Mesenchymal stem cell (in vitro differentiated cells and primary cell): ENCODE measurements at regions not wholly inside any gene's neighbourhood (a gene's known extent, or its start where the extent isn't known, plus 50 kb on each side); places are given as distances from the start of the nearest gene placed in this dataset.

Experiments
- DNase-seq: peaks from one replicate; pipeline ENCODE4 v3.0.0-alpha.2; 2013
- H2AFZ ChIP-seq: one replicate; pipeline ENCODE4 v1.6.1; 2013; ENCODE audit warnings: low read depth, mild to moderate bottlenecking, control low read depth, inconsistent platforms, low read length, moderate library complexity
- H2AK5ac ChIP-seq: 2 replicates; pipeline ENCODE4 v1.6.1; 2013; ENCODE audit warnings: low read length, moderate library complexity, mild to moderate bottlenecking, inconsistent platforms; ENCODE audit not compliant: severe bottlenecking
- H2BK120ac ChIP-seq: one replicate; pipeline ENCODE4 v1.6.1; 2013; ENCODE audit warnings: low read depth, mild to moderate bottlenecking, inconsistent platforms, low read length, moderate library complexity
- H2BK12ac ChIP-seq, 2 experiments: one replicate each; pipeline ENCODE4 v1.6.1; 2013; ENCODE audit warnings: inconsistent platforms in 2 of 2, low read length in 2 of 2, mild to moderate bottlenecking in 2 of 2, moderate library complexity in 2 of 2, control low read depth in 1 of 2
- H2BK15ac ChIP-seq: one replicate; pipeline ENCODE4 v1.6.1; 2013; ENCODE audit warnings: mild to moderate bottlenecking, low read depth, inconsistent platforms; ENCODE audit not compliant: poor library complexity, severe bottlenecking
- H2BK5ac ChIP-seq: 2 replicates; pipeline ENCODE4 v1.6.1; 2013; ENCODE audit warnings: low read depth, mild to moderate bottlenecking, low read length, control low read depth, inconsistent platforms; ENCODE audit not compliant: poor library complexity, severe bottlenecking
- H3K14ac ChIP-seq, 2 experiments: one replicate each; pipeline ENCODE4 v1.6.1; 2013; ENCODE audit warnings: inconsistent platforms in 2 of 2, low read length in 2 of 2, control low read depth in 1 of 2, mild to moderate bottlenecking in 1 of 2, moderate library complexity in 1 of 2
- H3K18ac ChIP-seq, 2 experiments: one replicate each; pipeline ENCODE4 v1.6.1; 2013; ENCODE audit warnings: inconsistent platforms in 2 of 2, low read length in 2 of 2, control low read depth in 1 of 2, low read depth in 1 of 2, mild to moderate bottlenecking in 1 of 2
- H3K23ac ChIP-seq, 2 experiments: one replicate each; pipeline ENCODE4 v1.6.1; 2013; ENCODE audit warnings: inconsistent platforms in 2 of 2, low read length in 2 of 2, mild to moderate bottlenecking in 2 of 2, moderate library complexity in 2 of 2, control low read depth in 1 of 2
- H3K27ac ChIP-seq: 2 replicates; pipeline ENCODE4 v1.5.1; 2013; ENCODE audit warnings: mild to moderate bottlenecking, moderate library complexity, low read length, control low read depth, inconsistent platforms; ENCODE audit not compliant: poor library complexity, severe bottlenecking
- H3K27me3 ChIP-seq, 2 experiments: 2 replicates each; pipeline versions ENCODE4 v1.6.1 to v1.7.0; 2013; ENCODE audit warnings: low read length in 2 of 2, mild to moderate bottlenecking in 2 of 2, moderate library complexity in 2 of 2, control low read depth in 1 of 2, inconsistent platforms in 1 of 2; ENCODE audit not compliant: control insufficient read depth in 1 of 2, insufficient read depth in 1 of 2
- H3K36me3 ChIP-seq, 2 experiments: 2 replicates each; pipeline versions ENCODE4 v1.6.1 to v1.7.0; 2013; ENCODE audit warnings: low read length in 2 of 2, control low read depth in 1 of 2, inconsistent platforms in 1 of 2, low read depth in 1 of 2, mild to moderate bottlenecking in 1 of 2; ENCODE audit not compliant: insufficient read depth in 2 of 2, control insufficient read depth in 1 of 2
- H3K4ac ChIP-seq, 2 experiments: one replicate each; pipeline ENCODE4 v1.6.1; 2013; ENCODE audit warnings: inconsistent platforms in 2 of 2, low read length in 2 of 2, mild to moderate bottlenecking in 2 of 2, moderate library complexity in 2 of 2, control low read depth in 1 of 2, low read depth in 1 of 2
- H3K4me1 ChIP-seq: 2 replicates; pipeline ENCODE4 v1.6.1; 2013; ENCODE audit warnings: low read depth, low read length, control low read depth; ENCODE audit not compliant: control insufficient read depth, insufficient read depth
- H3K4me2 ChIP-seq: 2 replicates; pipeline ENCODE4 v1.6.1; 2013; ENCODE audit warnings: low read length, mild to moderate bottlenecking, inconsistent platforms; ENCODE audit not compliant: poor library complexity, severe bottlenecking
- H3K4me3 ChIP-seq, 2 experiments: 2 replicates each; pipeline versions ENCODE4 v1.5.1 to v1.7.0; 2013; ENCODE audit warnings: low read length in 2 of 2, mild to moderate bottlenecking in 2 of 2, control low read depth in 1 of 2, low read depth in 1 of 2; ENCODE audit not compliant: insufficient read depth in 1 of 2
- H3K79me1 ChIP-seq: replicated peaks from 2 replicates; pipeline ENCODE4 v1.6.1; 2013; ENCODE audit warnings: mild to moderate bottlenecking, control low read depth, low read length, inconsistent platforms; ENCODE audit not compliant: poor library complexity, severe bottlenecking
- H3K9ac ChIP-seq: 2 replicates; pipeline ENCODE4 v1.7.0; 2013; ENCODE audit warnings: mild to moderate bottlenecking, low read length, moderate library complexity
- H3K9me3 ChIP-seq: 2 replicates; pipeline ENCODE4 v1.7.0; 2013; ENCODE audit warnings: mild to moderate bottlenecking, low read length; ENCODE audit not compliant: control insufficient read depth
- H4K8ac ChIP-seq: one replicate; pipeline ENCODE4 v1.6.1; 2013; ENCODE audit warnings: inconsistent platforms, mild to moderate bottlenecking, low read length, moderate library complexity
- H4K91ac ChIP-seq: one replicate; pipeline ENCODE4 v1.6.1; 2013; ENCODE audit warnings: mild to moderate bottlenecking, low read length, inconsistent platforms
- WGBS: methylation state at CpG from one replicate; pipeline ENCODE4 v1.1.7; 2013; ENCODE audit warnings: mixed read lengths; 5-methylcytosine and 5-hydroxymethylcytosine counted together

DNA sequence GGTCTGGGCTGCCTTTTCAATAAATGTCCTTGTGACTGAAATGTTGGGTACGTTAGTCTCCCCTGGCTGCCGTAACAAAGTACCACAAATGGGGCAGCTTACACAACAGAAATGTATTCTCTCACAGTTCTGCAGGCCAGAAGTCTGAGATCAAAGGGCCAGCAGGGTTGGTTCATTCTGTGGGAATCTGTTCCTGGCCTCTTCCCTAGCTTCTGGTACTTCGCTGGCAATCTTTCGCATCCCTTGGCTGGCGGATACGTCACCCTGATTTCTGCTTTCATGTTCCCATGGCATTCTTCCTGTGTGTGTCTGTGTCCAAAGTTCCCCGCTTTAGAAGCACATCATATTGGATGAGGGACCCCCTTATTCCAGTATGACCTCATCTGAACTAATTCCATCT, 95.8 kb upstream of the NCOR2 start:
- Histone ChIP-seq H3K4me3 (no peak overlapping the region), H3K18ac (no peak overlapping the region), H3K27ac (no peak overlapping the region), H4K8ac (no peak overlapping the region), H3K4me1 (peaks cover 16% of the 10 kb centered on the region), H2BK5ac (no peak overlapping the region), H3K9me3 (peaks cover 17% of the 10 kb centered on the region), H3K36me3 (no peaks in the 10 kb centered on the region), H3K4me2 (no peak overlapping the region), H2BK15ac (no peak overlapping the region), H3K23ac (no peak overlapping the region), H3K27me3 (no peaks in the 10 kb centered on the region), H3K4ac (no peak overlapping the region), H3K79me1 (no peaks in the 10 kb centered on the region), H2BK120ac (no peak overlapping the region), H2AK5ac (peak overlapping the region; percentile 40), H3K14ac (no peak overlapping the region), H3K9ac (no peak overlapping the region), H2AFZ (no peak overlapping the region), H4K91ac (no peak overlapping the region), H2BK12ac (no peak overlapping the region)
- DNase-seq, result no peak
- WGBS, result 96% methylated on average over 7 of the region's 7 CpGs

GRCh38 chr12:124661341-124661740, 93.9 kb upstream of the NCOR2 start:
- H2BK5ac ChIP-seq, result no peak overlapping the region
- no peaks in the 10 kb centered on the region for H3K27me3 ChIP-seq
- no peak overlapping the region for H2AK5ac ChIP-seq
- H3K14ac ChIP-seq, result no peak overlapping the region
- DNase-seq, result peak; percentile 35
- peak overlapping the region; percentile 11 for H2BK120ac ChIP-seq
- WGBS, result 57% methylated on average over 7 of the region's 7 CpGs
- H3K4ac ChIP-seq, result no peak overlapping the region
- no peaks in the 10 kb centered on the region for H3K36me3 ChIP-seq
- peaks cover 4% of the 10 kb centered on the region for H3K9me3 ChIP-seq
- H4K8ac ChIP-seq, result peak overlapping the region; percentile 45
- H3K27ac ChIP-seq, result peak overlapping the region; percentile 22
- H3K9ac ChIP-seq, result no peak overlapping the region
- peak overlapping the region; percentile 53 for H4K91ac ChIP-seq
- H2AFZ ChIP-seq, result no peak overlapping the region
- no peak overlapping the region for H2BK12ac ChIP-seq
- H3K4me2 ChIP-seq, result no peak overlapping the region
- H3K79me1 ChIP-seq, result no peaks in the 10 kb centered on the region
- peak overlapping the region; percentile 38 for H2BK15ac ChIP-seq
- H3K18ac ChIP-seq, result no peak overlapping the region
- peaks cover 21% of the 10 kb centered on the region for H3K4me1 ChIP-seq
- H3K23ac ChIP-seq, result no peak overlapping the region
- H3K4me3 ChIP-seq, result no peak overlapping the region

DNA sequence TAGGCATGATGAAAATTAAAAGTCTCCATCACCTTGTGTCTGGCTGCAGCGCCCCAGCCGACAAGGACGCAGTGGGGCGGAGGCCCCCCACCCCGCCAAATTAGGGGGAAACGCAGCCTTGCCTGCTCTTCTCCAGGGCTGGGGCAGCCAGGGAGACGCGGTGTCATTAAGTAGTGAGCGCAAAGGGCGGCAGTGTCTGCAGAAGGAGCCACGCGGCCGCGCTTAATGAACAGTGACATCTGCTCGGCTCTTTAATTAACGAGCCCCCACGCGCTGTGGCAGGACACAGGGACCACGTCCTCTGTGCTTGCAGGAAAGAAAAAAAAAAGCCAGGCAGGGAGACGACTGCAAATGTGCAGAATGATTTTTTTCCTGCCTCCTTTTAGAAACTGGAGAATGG, 93.4 kb upstream of the NCOR2 start:
- peak overlapping the region; percentile 22 for H3K27ac ChIP-seq
- peak overlapping the region; percentile 59 to 80 for H3K18ac ChIP-seq
- no peak overlapping the region for H2BK120ac ChIP-seq
- H2BK15ac ChIP-seq, result no peak overlapping the region
- 68% methylated on average over 20 of the region's 20 CpGs for WGBS
- H3K23ac ChIP-seq, result no peak overlapping the region
- peaks cover 25% of the 10 kb centered on the region for H3K4me1 ChIP-seq
- H2BK12ac ChIP-seq, result peak overlapping the region in 1 of 2 experiments; percentile 42
- H3K4me2 ChIP-seq, result no peak overlapping the region
- H3K4me3 ChIP-seq, result no peak overlapping the region
- H3K9me3 ChIP-seq, result no peaks in the 10 kb centered on the region
- DNase-seq, result no peak
- no peaks in the 10 kb centered on the region for H3K79me1 ChIP-seq
- H2AK5ac ChIP-seq, result peak overlapping the region; percentile 55
- no peak overlapping the region for H2BK5ac ChIP-seq
- H3K4ac ChIP-seq, result no peak overlapping the region
- no peak overlapping the region for H3K14ac ChIP-seq
- no peaks in the 10 kb centered on the region for H3K27me3 ChIP-seq
- no peak overlapping the region for H4K91ac ChIP-seq
- H3K36me3 ChIP-seq, result no peaks in the 10 kb centered on the region
- H4K8ac ChIP-seq, result no peak overlapping the region
- no peak overlapping the region for H3K9ac ChIP-seq
- no peak overlapping the region for H2AFZ ChIP-seq

- Histone ChIP-seq H2AFZ (no peak overlapping the region), H3K79me1 (no peaks in the 10 kb centered on the region), H3K36me3 (no peaks in the 10 kb centered on the region), H3K18ac (no peak overlapping the region), H3K9me3 (no peaks in the 10 kb centered on the region), H3K27ac (no peak overlapping the region), H4K91ac (no peak overlapping the region), H4K8ac (no peak overlapping the region), H3K4me2 (no peak overlapping the region), H2AK5ac (peak overlapping the region; percentile 0), H3K4me1 (peaks cover 33% of the 10 kb centered on the region), H2BK5ac (no peak overlapping the region), H3K23ac (no peak overlapping the region), H3K27me3 (no peaks in the 10 kb centered on the region), H3K4me3 (no peak overlapping the region), H2BK12ac (no peak overlapping the region), H2BK120ac (no peak overlapping the region), H3K14ac (no peak overlapping the region), H3K9ac (no peak overlapping the region), H3K4ac (no peak overlapping the region), H2BK15ac (no peak overlapping the region)
- 95% methylated on average over 7 of the region's 8 CpGs for WGBS
- no peak for DNase-seq
Observed at GRCh38 chr12:124658806-124659402, 91.5 kb upstream of the NCOR2 start.
